ENCODE measurements at regions not wholly inside any gene's neighbourhood (a gene's known extent, or its start where the extent isn't known, plus 50 kb on each side); places are given as distances from the start of the nearest gene placed in this dataset.
A peak's percentile ranks its signal among the peaks of the same experiment; 100 is the strongest.

DNA sequence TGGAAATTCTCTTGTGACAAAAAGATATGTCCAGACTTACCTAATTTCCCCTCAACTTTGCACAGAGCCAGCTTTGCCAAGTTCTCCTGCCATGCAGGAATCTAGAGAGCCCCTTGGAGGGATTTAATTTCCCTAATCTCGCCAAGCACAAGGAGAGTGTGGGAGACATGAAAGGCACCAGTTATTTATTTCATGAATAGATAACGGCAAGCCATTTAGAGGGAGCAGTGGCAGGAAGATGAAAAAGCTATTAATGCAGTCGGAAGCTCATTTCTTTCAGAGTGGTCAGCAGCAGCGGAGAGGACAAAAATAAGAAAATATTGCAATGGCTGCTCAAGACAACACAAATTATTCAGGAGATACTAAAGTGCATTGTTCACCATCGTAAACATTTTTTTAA, 150.9 kb upstream of the WSCD2 start:
- no peak for DNase-seq (ENCODE audit: low spot score)

DNA sequence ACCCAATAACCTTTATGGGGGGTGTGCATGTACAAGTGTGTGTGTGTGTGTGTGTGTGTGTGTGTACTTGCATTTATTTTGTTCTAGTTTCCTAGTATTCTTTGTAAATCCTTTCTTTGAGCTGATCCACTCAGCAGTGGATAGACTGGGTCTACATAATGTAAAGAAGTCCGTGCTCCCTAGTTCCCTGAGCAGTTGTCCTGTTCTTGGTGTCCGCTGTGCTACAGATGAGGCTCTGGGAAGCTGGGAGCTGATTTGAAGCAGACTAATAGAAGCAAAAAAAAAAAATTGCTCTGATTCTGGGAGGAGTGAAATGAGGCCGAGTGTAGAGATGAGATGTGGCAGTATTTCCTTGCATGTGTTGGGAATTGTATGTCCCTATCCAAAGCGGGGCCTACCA, 150.4 kb upstream of the WSCD2 start:
- DNase-seq (ENCODE audit: low spot score), result no peak

GRCh38 chr12:107983756-107984472, 145.2 kb upstream of the WSCD2 start:
- no peak for DNase-seq (ENCODE audit: low spot score)

DNA sequence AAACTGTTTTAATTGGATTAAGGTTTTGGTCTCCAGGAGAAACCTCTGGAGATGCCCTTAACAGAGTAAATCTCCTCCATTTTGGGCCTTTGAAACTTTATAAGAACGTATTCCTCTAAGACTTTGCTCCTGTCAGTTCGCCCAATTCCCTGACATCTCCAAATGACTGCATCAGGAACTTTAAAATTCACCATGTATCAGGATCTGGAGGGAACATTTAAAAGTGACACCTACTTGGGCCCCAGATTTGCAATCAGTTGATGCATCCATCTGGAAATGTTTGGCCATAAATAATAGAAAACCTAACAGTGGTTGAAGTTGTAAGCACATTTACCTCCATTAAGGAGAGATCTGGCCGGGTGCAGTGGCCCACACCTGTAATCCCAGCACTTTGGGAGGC, 144.1 kb upstream of the WSCD2 start:
- no peak for DNase-seq (ENCODE audit: low spot score)

DNA sequence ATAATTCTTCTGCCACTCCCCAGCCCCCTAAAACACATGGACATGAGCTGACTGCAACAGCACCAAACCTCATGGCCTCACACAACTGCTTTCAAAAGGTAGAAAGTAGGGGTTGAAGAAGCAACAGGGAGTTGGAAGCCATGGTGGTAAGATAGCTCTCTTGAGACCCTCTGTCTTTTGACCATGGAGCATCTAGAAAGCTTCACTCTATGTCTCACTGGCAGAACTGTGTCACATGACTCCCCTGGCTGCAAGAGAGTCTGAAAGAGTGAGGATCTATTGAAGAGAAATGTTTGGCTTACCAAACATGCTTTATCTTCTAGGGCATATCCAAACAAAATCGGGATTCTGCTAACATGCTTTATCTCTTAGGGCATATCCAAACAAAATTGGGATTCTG, 142.9 kb upstream of the WSCD2 start:
- DNase-seq (ENCODE audit: low spot score), result no peak

- peak; percentile 66 for DNase-seq (ENCODE audit: low spot score)
Measured at GRCh38 chr12:107990325-107990724, 138.8 kb upstream of the WSCD2 start.

- DNase-seq (ENCODE audit: low spot score), result no peak
Measured at GRCh38 chr12:107992029-107992428, 137.1 kb upstream of the WSCD2 start.

- DNase-seq (ENCODE audit: low spot score), result peak; percentile 71
Measured at GRCh38 chr12:107992870-107993451, 136.1 kb upstream of the WSCD2 start.

DNA sequence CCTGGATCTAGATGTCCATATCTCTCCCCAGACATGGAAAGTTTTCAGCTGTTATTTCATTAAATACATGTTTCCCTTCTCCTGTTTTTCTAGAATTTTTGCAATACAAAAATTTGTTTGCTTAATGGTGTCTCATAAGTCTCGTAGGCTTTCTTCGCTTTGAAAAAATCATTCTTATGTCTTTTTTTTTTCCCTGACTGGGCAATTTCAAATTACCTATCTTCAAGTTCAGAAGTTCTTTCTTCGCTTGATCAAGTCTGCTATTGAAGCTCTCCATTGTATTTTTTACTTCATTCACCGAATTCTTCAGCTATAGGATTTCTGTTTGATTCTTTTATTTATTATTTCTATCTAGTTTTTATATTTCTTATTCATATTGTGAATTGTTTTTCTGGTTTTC, 130.2 kb upstream of the WSCD2 start:
- DNase-seq (ENCODE audit: low spot score), result no peak

DNA sequence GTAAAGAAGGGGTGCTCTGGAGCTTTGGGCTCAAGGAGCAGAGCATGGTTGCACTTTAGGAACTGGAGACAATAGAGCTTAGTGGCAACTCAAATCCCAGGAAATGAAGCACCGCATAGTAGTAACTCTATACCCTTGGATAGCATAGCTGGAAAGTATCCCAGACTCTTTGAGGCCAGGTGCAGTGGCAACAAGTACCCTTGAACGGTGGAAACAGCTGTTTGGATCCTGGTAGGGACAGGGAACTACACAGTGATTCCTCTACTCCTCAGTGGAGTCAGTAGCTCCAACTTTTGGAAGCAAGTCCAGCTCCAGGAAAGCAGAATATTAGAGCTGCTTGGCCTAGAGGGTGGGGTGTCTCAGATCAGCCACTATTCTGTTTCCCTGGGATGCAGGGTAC, 129.0 kb upstream of the WSCD2 start:
- no peak for DNase-seq (ENCODE audit: low spot score)

- DNase-seq (ENCODE audit: low spot score), result no peak
Measured at GRCh38 chr12:108004319-108004718, 124.8 kb upstream of the WSCD2 start.

- no peak for DNase-seq (ENCODE audit: low spot score)
Measured at GRCh38 chr12:108008163-108008905, 120.8 kb upstream of the WSCD2 start.

GRCh38 chr12:108009442-108010070, 119.5 kb upstream of the WSCD2 start:
- no peak for DNase-seq (ENCODE audit: low spot score)

GRCh38 chr12:108016022-108016564, 113.0 kb upstream of the WSCD2 start:
- no peak for DNase-seq (ENCODE audit: low spot score)

- no peak for DNase-seq (ENCODE audit: low spot score)
Measured at GRCh38 chr12:108017472-108018057, 111.5 kb upstream of the WSCD2 start.

DNA sequence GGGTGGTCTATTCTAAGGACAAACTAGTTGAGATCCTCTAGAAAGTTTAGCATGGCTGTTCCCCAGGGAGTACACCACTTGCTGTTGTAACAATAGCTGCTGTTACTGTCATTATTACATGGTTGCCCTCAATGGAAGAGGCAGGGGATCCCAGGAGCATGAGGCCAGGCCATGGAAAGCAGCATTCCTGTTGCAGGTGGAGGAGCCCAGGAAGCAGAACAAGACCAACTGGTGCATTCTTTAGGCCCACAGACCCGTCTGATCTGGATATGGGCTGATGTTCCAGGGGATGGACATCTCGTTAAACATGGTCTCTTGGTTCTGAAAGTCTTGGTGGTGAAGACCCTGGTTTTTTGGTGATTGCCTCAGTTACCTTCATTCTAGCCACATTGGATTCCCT, 109.2 kb upstream of the WSCD2 start:
- no peak for DNase-seq (ENCODE audit: low spot score)

DNA sequence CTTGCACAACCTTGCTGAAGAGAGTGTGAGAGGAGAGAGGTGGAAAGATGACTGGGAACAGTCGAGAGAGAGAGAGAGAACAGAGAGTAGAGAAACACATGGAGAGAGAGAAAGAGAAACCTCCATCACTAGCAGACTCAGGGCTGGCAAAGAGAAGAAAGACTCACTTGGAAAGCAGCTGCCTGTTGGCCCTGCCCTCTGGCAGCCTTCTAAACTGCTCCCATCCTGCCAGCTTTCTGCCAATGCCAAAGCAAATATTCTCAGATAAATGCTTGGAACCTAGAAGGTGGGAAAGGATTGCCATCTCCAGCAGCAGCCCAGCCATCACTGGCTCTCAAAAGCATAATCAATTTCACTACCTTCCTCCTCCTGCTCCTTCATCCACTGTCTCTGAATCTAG, 107.9 kb upstream of the WSCD2 start:
- DNase-seq (ENCODE audit: low spot score), result no peak

- DNase-seq (ENCODE audit: low spot score), result no peak
Measured at GRCh38 chr12:108021949-108022522, 107.1 kb upstream of the WSCD2 start.

GRCh38 chr12:108029051-108029835, 99.8 kb upstream of the WSCD2 start:
- no peak for DNase-seq (ENCODE audit: low spot score)

GRCh38 chr12:108033090-108033489, 96.0 kb upstream of the WSCD2 start:
- no peak for DNase-seq (ENCODE audit: low spot score)

DNA sequence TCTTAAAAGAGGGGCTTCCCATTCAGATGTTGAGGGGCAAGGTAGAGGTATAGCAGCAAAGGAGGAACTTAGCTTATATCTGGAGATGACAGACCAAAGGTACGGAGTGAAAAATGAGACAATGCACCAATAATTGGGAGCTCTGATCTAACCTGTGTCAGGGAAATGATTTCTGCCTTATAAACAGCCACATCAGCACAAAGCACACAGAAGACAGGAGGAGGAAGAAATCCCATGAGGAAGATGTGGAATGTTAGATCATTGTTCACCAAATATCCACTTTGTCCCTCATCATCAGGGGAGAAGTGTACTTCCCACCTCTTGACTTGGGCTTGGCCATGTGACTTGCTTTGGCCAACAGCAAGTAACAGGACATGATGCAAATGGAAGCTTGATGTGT, 93.7 kb upstream of the WSCD2 start:
- DNase-seq (ENCODE audit: low spot score), result no peak

Data from ecto neural progenitor cell (in vitro differentiated cells).